ENCODE measurements at regions not wholly inside any gene's neighbourhood (a gene's known extent, or its start where the extent isn't known, plus 50 kb on each side); places are given as distances from the start of the nearest gene placed in this dataset.

DNA sequence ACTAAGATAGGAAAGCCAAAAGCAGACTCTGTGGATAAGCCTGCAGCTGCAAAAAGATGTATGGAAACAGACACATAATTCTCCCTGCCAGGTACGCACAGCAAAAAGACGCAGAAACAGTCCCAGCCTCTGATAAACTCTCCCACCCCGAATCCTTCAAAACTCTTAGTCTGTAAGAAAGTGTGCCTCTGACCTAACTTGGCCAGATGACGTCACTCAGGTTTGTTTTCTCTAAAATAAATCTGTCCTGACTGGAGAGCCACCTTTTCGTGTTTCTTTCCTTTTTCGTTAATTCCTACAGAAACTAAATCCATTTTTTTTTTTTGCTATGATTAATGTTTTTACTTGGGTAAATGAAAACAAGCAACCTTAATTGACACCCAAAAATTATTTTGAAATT is 793.8 kb downstream of the SORCS1 start:
- TF ChIP-seq EP300 (IDR thresholded peaks at IDR 0.05; ENCODE audit: low read depth) (no peak), POLR2A (IDR thresholded peaks at IDR 0.05) (no peak)
- TF ChIP-seq, protein P1, sequence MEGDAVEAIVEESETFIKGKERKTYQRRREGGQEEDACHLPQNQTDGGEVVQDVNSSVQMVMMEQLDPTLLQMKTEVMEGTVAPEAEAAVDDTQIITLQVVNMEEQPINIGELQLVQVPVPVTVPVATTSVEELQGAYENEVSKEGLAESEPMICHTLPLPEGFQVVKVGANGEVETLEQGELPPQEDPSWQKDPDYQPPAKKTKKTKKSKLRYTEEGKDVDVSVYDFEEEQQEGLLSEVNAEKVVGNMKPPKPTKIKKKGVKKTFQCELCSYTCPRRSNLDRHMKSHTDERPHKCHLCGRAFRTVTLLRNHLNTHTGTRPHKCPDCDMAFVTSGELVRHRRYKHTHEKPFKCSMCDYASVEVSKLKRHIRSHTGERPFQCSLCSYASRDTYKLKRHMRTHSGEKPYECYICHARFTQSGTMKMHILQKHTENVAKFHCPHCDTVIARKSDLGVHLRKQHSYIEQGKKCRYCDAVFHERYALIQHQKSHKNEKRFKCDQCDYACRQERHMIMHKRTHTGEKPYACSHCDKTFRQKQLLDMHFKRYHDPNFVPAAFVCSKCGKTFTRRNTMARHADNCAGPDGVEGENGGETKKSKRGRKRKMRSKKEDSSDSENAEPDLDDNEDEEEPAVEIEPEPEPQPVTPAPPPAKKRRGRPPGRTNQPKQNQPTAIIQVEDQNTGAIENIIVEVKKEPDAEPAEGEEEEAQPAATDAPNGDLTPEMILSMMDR (IDR thresholded peaks at IDR 0.05): no peak
